Liver (tissue), 8 donors: ENCODE measurements at regions not wholly inside any gene's neighbourhood (a gene's known extent, or its start where the extent isn't known, plus 50 kb on each side); places are given as distances from the start of the nearest gene placed in this dataset.

Experiments
- DNase-seq: peaks from one replicate; pipeline ENCODE4 v3.0.0-alpha.2; 2017; ENCODE audit warnings: low spot score
- H3K27ac ChIP-seq, 2 donors: one replicate each; pipeline ENCODE4 v1.7.0; 2013; ENCODE audit warnings: inconsistent platforms in 2 of 2, low read length in 2 of 2, control low read depth in 1 of 2, low read depth in 1 of 2, mild to moderate bottlenecking in 1 of 2
- H3K27me3 ChIP-seq, 4 donors: one replicate each; pipeline versions ENCODE4 v1.6.1 to v1.7.0; 2013; ENCODE audit warnings: low read length in 3 of 4, inconsistent platforms in 1 of 4, mild to moderate bottlenecking in 1 of 4, moderate library complexity in 1 of 4; ENCODE audit not compliant: control insufficient read depth in 4 of 4, insufficient read depth in 4 of 4
- H3K36me3 ChIP-seq, 4 donors: one replicate each; pipeline versions ENCODE4 v1.6.1 to v1.7.0; 2013; ENCODE audit warnings: low read length in 3 of 4, mild to moderate bottlenecking in 3 of 4, low read depth in 1 of 4, moderate library complexity in 1 of 4; ENCODE audit not compliant: control insufficient read depth in 4 of 4, insufficient read depth in 3 of 4
- H3K4me1 ChIP-seq, 4 donors: one replicate each; pipeline versions ENCODE4 v1.6.1 to v1.7.0; 2013; ENCODE audit warnings: low read length in 3 of 4, mild to moderate bottlenecking in 3 of 4, moderate library complexity in 1 of 4; ENCODE audit not compliant: control insufficient read depth in 4 of 4, insufficient read depth in 4 of 4
- H3K4me3 ChIP-seq, 3 donors: one replicate each; pipeline versions ENCODE4 v1.6.1 to v1.7.0; 2013; ENCODE audit warnings: low read length in 3 of 3, control low read depth in 1 of 3, low read depth in 1 of 3, mild to moderate bottlenecking in 1 of 3
- H3K9ac ChIP-seq, 2 donors: one replicate each; pipeline ENCODE4 v1.7.0; 2013; ENCODE audit warnings: low read length in 2 of 2, mild to moderate bottlenecking in 2 of 2, moderate library complexity in 2 of 2, control low read depth in 1 of 2, low read depth in 1 of 2
- H3K9me3 ChIP-seq, 4 donors: one replicate each; pipeline versions ENCODE4 v1.6.1 to v1.7.0; 2013; ENCODE audit warnings: low read length in 3 of 4; ENCODE audit not compliant: control insufficient read depth in 4 of 4
- CTCF ChIP-seq: fragments of 150-350 bp; IDR thresholded peaks from 2 replicates; pipeline ENCODE4 v1.5.1; 2017; ENCODE audit warnings: improper control_type of control experiment, low read depth, low read length; ENCODE audit not compliant: missing input control
- EGR1 ChIP-seq, 2 donors: IDR thresholded peaks; 2 replicates each; pipeline ENCODE4 v1.6.1; 2016 to 2018; ENCODE audit warnings: antibody characterized with exemption in 2 of 2, low read depth in 2 of 2
- FOXA1 ChIP-seq: IDR thresholded peaks from 2 replicates; pipeline ENCODE4 v1.6.1; 2016; ENCODE audit warnings: antibody characterized with exemption
- FOXA2 ChIP-seq: IDR thresholded peaks from 2 replicates; pipeline ENCODE4 v1.6.1; 2016; ENCODE audit warnings: antibody characterized with exemption
- GABPA ChIP-seq, 2 donors: IDR thresholded peaks in 1 of 2; conservative IDR thresholded peaks in 1 of 2; 2 replicates each; pipeline ENCODE4 v1.6.1; 2016; ENCODE audit warnings: antibody characterized with exemption in 2 of 2, mild to moderate bottlenecking in 1 of 2, moderate library complexity in 1 of 2
- HNF4A ChIP-seq, 2 donors: conservative IDR thresholded peaks; 2 replicates each; pipeline ENCODE4 v1.6.1; 2016; ENCODE audit warnings: antibody characterized with exemption in 2 of 2, mild to moderate bottlenecking in 2 of 2
- HNF4G ChIP-seq: IDR thresholded peaks from 2 replicates; pipeline ENCODE4 v1.6.1; 2016; ENCODE audit warnings: antibody characterized with exemption
- JUND ChIP-seq, 2 donors: IDR thresholded peaks; 2 replicates each; pipeline ENCODE4 v1.6.1; 2016; ENCODE audit warnings: antibody characterized with exemption in 2 of 2
- NR2F2 ChIP-seq: IDR thresholded peaks from 2 replicates; pipeline ENCODE4 v1.6.1; 2016; ENCODE audit warnings: antibody characterized with exemption
- REST ChIP-seq: IDR thresholded peaks from 2 replicates; pipeline ENCODE4 v1.6.1; 2016; ENCODE audit warnings: antibody characterized with exemption, mild to moderate bottlenecking
- RXRA ChIP-seq, 2 donors: IDR thresholded peaks; 2 replicates each; pipeline ENCODE4 v1.6.1; 2017 to 2018; ENCODE audit warnings: antibody characterized with exemption in 2 of 2, mild to moderate bottlenecking in 1 of 2
- TAF1 ChIP-seq: conservative IDR thresholded peaks from 2 replicates; pipeline ENCODE4 v1.6.1; 2016; ENCODE audit warnings: antibody characterized with exemption, mild to moderate bottlenecking
- ZBTB33 ChIP-seq: IDR thresholded peaks from 2 replicates; pipeline ENCODE4 v1.6.1; 2016; ENCODE audit warnings: antibody characterized with exemption
- WGBS: extraction: QIAGEN DNeasy Blood & Tissue Kit; methylation state at CpG from one replicate; pipeline ENCODE4 v1.1.7; 2013; 5-methylcytosine and 5-hydroxymethylcytosine counted together
- donor health status: healthy.
- donor health status: healthy.
- donor health status: healthy.
- donor health status: healthy.
- donor health status: healthy.

- TF ChIP-seq ZBTB33 (no peak), TAF1 (no peak), HNF4A (conservative IDR thresholded peaks at IDR 0.05) (no peak)
These were observed 68.8 kb downstream of the KATNIP start (continued) for GRCh38 chr16:27618606-27619327.

GRCh38 chr16:27620541-27620940, 70.6 kb downstream of the KATNIP start:
- peaks cover 0 to 2% (median 0%) of the 10 kb centered on the region in 4 donors for H3K36me3 ChIP-seq
- H3K4me3 ChIP-seq: no peak overlapping the region
- DNase-seq: no peak
- H3K27ac ChIP-seq: no peak overlapping the region
- no peaks in the 10 kb centered on the region for H3K9me3 ChIP-seq
- H3K4me1 ChIP-seq: peaks cover 0 to 7% (median 4%) of the 10 kb centered on the region in 4 donors
- 79% methylated on average over 4 of the region's 4 CpGs for WGBS
- H3K27me3 ChIP-seq: no peaks in the 10 kb centered on the region
- no peak overlapping the region for H3K9ac ChIP-seq
- TF ChIP-seq HNF4G (no peak), EGR1 (IDR thresholded peaks at IDR 0.05; ENCODE audit: low read depth in 2 of 2) (no peak), GABPA (IDR thresholded peaks at IDR 0.05 in 1 of 2, conservative IDR thresholded peaks at IDR 0.05 in 1 of 2) (no peak), NR2F2 (no peak), CTCF (no peak), JUND (IDR thresholded peaks at IDR 0.05) (no peak), FOXA2 (no peak)

GRCh38 chr16:27624154-27625049, 74.5 kb downstream of the KATNIP start:
- H3K36me3 ChIP-seq: no peaks in the 10 kb centered on the region
- H3K27ac ChIP-seq: no peak overlapping the region
- H3K9me3 ChIP-seq: no peaks in the 10 kb centered on the region
- H3K4me3 ChIP-seq: no peak overlapping the region
- no peak for DNase-seq
- TF ChIP-seq ZBTB33 (no peak), EGR1 (IDR thresholded peaks at IDR 0.05; ENCODE audit: low read depth in 2 of 2) (peak; percentile 43 to 76), HNF4G (no peak), RXRA (IDR thresholded peaks at IDR 0.05) (no peak), FOXA1 (no peak), REST (no peak), HNF4A (conservative IDR thresholded peaks at IDR 0.05) (peak; percentile 59 to 72)
- no peak overlapping the region for H3K9ac ChIP-seq
- peaks cover 3 to 14% (median 11%) of the 10 kb centered on the region in 4 donors for H3K4me1 ChIP-seq
- WGBS: 80% methylated on average over 12 of the region's 12 CpGs
- no peaks in the 10 kb centered on the region for H3K27me3 ChIP-seq
